ENCODE measurements at regions not wholly inside any gene's neighbourhood (a gene's known extent, or its start where the extent isn't known, plus 50 kb on each side); places are given as distances from the start of the nearest gene placed in this dataset.

DNA sequence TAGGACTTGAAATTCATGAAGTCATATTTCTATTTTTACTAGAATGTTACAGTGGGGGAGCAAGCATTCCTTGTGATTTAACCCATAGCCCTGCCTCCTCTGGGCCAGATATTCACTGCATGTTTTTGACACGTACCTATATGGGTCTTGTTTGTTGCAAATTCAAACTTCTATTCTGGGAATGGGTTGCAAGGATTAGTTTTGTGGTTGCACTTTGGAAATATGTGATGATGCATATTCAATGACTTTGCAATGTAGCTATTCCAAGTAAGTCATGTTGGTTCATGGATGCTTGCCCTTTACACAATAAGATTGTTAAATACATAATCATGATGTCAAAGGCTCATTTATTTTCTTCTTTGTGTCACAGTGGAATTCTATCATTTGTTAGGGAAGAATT, 440.8 kb downstream of the TDRD3 start:
- TF ChIP-seq, protein P1, sequence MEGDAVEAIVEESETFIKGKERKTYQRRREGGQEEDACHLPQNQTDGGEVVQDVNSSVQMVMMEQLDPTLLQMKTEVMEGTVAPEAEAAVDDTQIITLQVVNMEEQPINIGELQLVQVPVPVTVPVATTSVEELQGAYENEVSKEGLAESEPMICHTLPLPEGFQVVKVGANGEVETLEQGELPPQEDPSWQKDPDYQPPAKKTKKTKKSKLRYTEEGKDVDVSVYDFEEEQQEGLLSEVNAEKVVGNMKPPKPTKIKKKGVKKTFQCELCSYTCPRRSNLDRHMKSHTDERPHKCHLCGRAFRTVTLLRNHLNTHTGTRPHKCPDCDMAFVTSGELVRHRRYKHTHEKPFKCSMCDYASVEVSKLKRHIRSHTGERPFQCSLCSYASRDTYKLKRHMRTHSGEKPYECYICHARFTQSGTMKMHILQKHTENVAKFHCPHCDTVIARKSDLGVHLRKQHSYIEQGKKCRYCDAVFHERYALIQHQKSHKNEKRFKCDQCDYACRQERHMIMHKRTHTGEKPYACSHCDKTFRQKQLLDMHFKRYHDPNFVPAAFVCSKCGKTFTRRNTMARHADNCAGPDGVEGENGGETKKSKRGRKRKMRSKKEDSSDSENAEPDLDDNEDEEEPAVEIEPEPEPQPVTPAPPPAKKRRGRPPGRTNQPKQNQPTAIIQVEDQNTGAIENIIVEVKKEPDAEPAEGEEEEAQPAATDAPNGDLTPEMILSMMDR (IDR thresholded peaks at IDR 0.05) = no peak
- TF ChIP-seq POLR2A (IDR thresholded peaks at IDR 0.05) = no peak
